ENCODE measurements at regions not wholly inside any gene's neighbourhood (a gene's known extent, or its start where the extent isn't known, plus 50 kb on each side); places are given as distances from the start of the nearest gene placed in this dataset.
"Not testable (repeated sequence)": the region's sequence is repeated elsewhere in the genome, so short reads cannot be mapped to it uniquely, and the experiment has no call there.

DNA sequence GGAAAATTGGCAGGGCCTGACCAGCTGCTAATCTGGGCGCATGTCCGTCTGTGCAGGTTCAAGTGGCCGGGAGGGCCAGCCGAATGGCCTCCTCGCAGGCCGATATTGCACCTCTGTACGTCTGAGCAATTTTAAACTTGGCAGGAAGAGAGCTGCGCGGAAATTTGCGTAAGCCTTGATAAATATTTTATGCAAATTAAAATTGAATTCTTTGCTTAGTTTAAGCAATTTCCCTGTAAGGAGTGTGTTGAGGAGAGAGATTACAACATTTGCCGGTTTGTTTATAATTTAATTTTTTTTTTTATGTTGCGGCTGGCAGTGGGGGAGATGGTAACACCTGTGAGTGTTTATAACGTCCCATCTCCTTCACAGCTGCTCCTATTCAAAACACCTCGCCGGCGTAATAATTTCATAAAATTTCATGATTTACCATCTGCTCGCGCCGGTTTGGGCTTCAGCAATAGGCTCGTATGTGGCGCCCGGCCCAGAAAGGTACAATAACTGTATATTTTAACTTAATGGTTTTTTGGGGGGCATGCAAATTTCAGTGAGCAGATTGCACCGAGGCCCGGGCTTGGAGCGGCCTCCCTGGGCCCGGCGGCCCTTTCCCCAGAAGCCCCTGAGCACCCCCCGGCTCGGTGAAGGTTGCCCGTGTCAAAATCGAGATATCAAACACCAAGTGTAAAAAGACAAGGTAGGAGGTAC lies 269.4 kb upstream of the MVB12B start:
- no peak for DNase-seq

DNA sequence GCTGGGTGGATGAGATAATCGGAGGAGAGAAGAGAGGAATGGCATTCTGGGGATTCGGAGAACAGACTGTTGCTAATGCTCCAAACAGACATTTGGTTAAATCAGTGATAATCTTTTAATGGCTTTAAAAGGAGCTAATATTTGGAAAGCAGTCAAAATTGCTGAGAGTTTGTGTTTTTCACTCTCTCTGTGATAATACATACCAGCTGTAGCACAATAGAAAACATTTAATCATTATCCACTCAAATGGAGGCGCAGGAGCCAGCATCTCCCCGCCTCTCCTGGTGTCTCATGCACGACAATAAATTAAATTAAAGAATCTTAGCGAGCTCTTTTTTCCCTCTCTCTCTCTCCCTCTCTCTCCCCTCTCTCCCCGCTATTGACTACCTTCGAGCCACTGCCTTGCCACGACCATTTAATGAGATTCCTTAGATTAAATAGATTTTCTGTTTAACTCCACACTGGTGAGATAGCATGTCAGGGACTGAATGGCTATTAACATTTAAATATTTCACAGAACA lies 268.6 kb upstream of the MVB12B start:
- no peak for DNase-seq

GRCh38 chr9:126058591-126058990 lies 268.0 kb upstream of the MVB12B start:
- no peak for DNase-seq

GRCh38 chr9:126061575-126061974 lies 265.1 kb upstream of the MVB12B start:
- no peak for DNase-seq

DNA sequence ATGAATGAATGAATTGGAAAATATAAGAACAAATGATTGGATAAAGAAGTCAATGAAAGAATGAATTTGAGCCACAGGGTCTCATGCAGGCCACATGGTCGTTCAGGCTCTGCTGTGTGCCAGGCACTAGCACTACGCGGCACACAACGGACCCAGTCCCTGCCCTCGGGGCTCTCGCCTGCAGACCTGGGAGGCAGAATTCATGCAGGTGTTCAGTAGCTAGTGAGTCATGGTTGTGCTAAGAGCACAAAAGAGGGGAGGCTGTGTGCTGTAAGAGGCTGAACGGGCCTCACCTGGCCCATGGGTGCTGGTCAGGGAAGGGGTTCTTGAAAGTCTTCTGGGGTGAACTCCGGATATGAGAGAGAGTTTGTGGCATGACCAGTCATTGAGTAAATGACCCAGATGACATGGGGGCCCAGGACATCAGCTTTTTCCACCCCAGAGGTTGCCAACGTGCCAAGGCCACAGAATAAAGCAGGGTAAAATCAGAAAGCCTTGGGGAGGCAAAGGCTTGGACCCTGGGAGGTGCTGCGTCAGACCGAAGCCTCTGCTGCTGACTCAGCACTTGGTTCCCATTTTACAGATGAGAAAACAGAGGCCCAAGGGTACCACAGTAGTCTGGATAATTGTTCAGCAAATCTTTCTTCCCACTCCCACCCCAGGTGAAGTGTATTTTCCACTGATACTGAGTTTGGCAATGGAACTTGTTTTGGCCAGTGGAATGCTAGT lies 264.3 kb upstream of the MVB12B start:
- no peak for DNase-seq

DNA sequence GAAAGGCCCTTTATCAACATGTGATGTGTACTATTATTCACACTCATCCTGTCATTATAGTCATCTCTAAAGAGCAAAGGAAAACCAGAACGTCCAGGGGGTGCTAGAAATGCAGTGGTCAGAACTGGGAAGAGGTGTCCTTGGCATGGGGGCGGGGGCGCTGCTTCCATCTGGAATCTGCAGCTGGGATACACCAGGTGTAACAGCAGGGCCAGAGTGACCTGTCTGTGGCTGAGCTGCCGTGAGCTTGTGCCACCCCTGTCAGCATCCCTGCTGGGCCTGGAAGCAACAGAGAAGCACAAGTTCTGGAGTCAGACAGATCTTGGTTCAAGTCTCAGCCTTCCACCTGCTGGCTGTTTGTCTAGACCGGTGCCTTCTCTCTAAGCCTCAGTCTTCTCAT lies 263.3 kb upstream of the MVB12B start:
- DNase-seq, result no peak

DNA sequence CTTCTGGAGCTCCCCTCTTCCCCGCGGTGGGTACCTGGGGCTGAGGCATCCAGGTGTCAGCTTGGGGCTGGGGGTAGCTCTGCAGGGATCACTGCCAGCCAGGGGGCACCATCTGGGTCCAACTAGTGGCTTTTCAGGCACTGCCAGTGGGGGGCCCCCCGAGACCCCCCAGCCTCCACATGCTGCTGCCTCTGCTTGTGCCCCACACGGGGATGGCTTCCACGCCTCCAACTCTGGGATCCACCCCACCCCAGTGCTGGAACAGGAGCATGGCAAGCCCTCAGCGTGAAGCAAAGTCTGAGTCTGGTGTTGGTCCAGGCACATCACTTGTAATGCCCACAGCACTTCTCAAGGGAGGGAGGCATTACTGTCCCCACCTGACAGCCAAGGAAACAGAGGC lies 260.5 kb upstream of the MVB12B start:
- DNase-seq, result no peak

DNA sequence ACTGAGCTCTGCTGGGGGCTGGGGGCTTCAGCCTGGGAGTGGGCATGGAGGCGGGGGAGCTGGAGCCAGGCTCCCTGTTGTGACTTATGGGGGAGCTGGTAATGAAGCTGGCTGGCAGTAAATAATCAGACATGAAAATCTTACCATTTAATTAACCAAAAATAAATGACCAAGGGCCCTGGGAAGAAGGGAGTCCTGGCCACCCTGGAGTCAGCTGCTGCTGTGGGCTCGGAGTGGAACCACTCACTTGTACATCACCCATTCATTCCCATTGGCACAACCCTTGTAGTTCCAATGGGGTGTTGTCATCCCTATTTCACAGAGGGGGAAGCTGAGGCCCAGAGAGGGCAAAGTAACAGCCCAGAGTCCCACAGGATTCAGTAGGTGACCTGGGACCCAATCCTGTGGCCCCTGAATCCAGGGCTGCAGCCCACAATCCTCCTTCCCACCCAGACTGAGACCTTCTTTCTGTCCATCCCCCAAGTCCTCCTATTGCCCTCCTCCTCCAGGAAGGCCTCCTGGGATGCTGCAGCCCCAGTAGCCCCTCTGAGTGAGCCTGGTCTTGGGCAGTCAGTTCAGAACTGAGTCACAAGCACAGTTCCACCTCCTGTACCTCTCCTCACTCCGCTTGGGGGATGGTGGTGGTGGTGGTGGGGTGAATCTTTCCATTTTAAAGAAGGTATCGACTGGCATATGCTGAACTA lies 259.4 kb upstream of the MVB12B start:
- DNase-seq, result no peak

- no peak for DNase-seq
These were observed 257.9 kb upstream of the MVB12B start for GRCh38 chr9:126068534-126069230.

DNA sequence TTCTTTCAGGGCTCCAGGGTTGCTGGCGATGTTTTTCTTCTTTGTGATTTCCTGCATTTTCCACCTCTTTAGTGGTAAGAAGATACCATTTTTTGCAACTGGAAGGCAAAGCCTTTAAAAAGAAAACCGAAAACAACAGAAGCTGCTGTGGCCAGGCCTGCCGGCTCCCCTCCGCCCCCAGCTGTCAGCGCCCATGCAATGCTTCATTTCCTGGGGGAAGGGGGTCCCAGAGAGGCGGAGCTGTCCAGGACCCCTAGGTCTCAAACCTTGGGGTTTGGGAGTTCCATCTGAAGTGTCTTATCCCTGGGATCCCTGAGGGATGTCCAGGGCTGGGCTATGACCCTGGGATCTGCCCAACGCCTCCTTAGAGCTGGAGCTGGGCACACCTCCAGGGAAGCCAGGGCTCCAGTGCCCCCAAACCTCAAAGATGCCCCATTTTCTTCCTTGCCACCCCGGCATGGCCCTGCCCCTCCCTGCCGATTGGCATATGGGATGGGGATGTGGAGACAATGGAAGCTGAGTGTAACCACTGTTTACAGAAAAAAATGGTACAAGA lies 257.2 kb upstream of the MVB12B start:
- DNase-seq, result no peak

GRCh38 chr9:126070058-126070655 lies 256.5 kb upstream of the MVB12B start:
- no peak for DNase-seq

DNA sequence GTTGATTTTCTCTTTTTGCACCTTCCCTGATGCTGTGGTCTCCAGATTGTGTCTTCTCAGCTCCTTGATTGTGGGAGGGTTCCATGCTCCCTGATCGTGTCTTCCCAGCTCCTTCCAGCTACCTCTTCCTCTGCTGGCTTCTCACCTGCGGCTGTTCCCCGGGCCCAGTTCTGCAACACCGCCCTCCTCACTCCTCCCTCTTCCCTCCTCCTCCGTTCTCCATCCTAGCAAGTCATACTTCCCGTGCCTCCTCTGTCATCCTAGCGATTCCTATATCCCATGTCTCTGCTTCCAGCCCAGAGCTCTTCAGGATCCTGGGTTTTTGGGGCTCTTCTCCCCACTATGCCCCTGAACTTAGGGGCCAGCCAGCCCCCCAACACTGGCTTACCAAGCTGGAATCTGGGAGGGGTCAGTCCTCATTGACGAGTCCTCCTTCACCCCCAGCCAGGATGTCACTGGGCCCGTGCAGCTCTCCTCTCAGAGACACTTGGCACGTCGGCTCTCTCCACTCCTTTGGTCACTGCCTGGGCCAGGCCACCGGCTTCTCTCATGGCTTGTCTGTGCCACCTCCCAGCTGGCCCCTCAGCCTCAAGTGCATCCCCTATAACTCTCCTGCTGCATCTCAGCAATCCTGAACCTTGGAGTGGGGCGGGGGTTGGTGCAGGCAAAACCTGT lies 255.4 kb upstream of the MVB12B start:
- no peak for DNase-seq

DNA sequence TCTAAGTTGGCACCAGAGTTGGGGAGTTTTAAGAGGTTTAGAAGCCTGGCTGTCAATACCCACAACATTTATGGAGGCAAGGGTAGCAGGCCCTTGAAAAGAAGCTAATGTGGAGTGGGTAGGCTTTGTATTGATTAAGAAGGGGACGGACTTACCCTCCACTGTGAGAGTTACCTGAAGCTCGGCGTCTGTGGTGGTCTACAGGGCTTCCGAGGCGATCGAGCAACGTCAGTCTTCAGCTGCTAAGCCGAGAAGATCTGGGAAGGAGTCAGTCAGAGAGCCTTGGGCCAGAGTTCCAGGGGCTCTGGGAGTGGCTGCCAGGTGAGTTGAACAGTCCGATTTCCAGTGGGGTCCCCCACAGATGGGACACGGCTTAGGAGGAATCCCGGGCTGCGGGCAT lies 249.0 kb upstream of the MVB12B start:
- not testable (repeated sequence) for DNase-seq

GRCh38 chr9:126080641-126081040 lies 246.0 kb upstream of the MVB12B start:
- no peak for DNase-seq

DNA sequence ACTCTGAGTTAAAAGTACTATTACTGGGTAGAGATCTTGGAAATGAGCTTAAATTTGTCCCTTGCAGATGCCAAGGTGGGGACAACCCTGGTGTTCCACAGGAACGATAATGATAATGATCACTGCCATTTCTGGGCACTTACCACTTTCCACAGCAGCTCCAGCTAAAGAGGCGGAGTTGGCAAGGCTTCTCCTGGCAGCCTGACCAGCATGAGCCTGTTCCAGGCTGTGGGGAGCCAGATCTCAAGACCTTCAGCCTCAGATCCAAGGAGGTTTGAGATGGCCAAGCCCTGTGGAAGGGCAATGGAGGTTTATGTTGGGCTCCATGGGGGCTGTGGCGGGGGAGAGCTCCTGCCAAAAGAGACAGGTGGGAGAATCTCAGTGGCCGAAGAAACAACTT lies 244.9 kb upstream of the MVB12B start:
- DNase-seq, result no peak

GRCh38 chr9:126084008-126084407 lies 242.6 kb upstream of the MVB12B start:
- DNase-seq, result no peak

- DNase-seq, result no peak
These were observed 241.9 kb upstream of the MVB12B start for GRCh38 chr9:126084696-126085095.

DNA sequence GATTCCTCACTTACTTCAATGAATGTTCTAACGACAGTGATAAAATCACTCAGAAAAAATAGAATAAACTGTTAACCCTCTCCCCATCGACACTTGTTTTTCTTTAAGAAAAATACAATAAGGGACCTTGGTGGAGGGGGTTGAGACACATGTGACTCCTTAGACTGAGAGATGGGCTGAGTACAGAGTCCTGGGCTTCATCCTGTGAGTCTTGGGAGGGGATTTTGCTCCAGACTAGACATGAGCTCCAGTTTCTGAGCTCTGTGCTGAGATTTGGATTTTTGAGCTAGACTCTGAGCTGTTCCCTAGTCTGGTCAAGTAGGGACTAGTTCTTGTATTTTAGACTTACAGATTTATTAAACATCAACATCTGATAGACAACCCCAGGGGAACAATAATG lies 241.5 kb upstream of the MVB12B start:
- DNase-seq, result no peak

- DNase-seq, result no peak
These were observed 238.3 kb upstream of the MVB12B start for GRCh38 chr9:126088336-126088735.

DNA sequence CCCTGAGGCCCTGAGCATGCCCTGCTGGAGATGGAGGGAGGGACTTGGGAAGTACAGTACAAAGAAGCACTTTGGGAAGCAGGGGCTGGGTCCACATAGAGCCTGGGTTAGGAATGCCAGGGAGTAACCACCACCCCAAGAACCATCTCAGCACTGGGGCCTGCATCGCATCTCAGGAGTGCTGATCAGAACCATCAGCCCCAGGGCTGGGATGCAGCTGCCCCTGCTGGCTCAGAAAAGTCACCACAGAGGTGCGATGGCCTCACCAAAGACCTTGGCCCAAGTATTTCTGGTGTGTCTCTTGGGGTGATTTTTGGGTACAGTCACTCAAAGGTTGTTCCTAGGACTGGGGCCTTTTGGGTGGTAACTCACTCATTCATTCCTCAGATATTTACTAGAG lies 236.8 kb upstream of the MVB12B start:
- DNase-seq, result no peak

DNA sequence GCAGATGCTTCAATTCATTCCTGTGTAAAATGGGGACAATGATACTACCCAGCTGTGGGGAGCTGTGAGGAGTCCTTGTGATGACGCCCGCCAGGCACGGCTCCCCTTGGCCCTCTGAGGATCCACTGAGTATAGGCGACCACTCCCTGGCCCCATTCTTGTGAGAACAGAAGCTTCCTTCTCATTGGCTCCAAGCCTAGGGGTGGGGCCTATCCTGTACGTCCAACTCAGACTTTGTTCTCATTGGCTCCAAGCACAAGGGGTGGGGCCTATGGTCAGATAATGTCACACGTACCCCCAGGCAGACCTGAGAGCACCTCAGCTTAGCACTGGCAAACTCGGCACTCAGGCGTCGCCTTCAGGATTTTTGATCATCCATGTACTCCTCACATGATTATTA lies 232.9 kb upstream of the MVB12B start:
- no peak for DNase-seq

Measured in midbrain (tissue), 1 donor.